Gastroesophageal sphincter (tissue), 3 donors: ENCODE measurements at regions not wholly inside any gene's neighbourhood (a gene's known extent, or its start where the extent isn't known, plus 50 kb on each side); places are given as distances from the start of the nearest gene placed in this dataset.

Experiments
- CTCF ChIP-seq, 4 experiments: fragments of 200-600 bp in 2 of 4; fragments of 450-650 bp in 2 of 4; sonication (generic) in 1 of 4; IDR thresholded peaks; one replicate each; pipeline ENCODE4 v1.5.1; 2017 to 2019; ENCODE audit warnings: antibody characterized with exemption in 4 of 4, mild to moderate bottlenecking in 2 of 4, moderate library complexity in 2 of 4
- EP300 ChIP-seq: sonication (generic); formaldehyde crosslinking; IDR thresholded peaks from one replicate; pipeline ENCODE4 v1.6.1; 2017; ENCODE audit warnings: antibody characterized with exemption, mild to moderate bottlenecking
- POLR2AphosphoS5 ChIP-seq: sonication (generic); formaldehyde crosslinking; IDR thresholded peaks from one replicate; pipeline ENCODE4 v1.6.1; 2017; ENCODE audit warnings: antibody characterized with exemption

GRCh38 chr2:6384341-6384740 lies 481.4 kb downstream of the CMPK2 start:
- TF ChIP-seq CTCF (IDR thresholded peaks at IDR 0.05) (no peak), POLR2AphosphoS5 (no peak), EP300 (no peak)
